ENCODE measurements at regions not wholly inside any gene's neighbourhood (a gene's known extent, or its start where the extent isn't known, plus 50 kb on each side); places are given as distances from the start of the nearest gene placed in this dataset.

- no peak overlapping the region for H3K27ac Mint-ChIP-seq
- TF ChIP-seq CTCF (IDR thresholded peaks at IDR 0.05), result no peak
- H3K36me3 Mint-ChIP-seq (ENCODE audit: low read depth), result no peaks in the 10 kb centered on the region
- H3K4me1 Mint-ChIP-seq (ENCODE audit: low read depth), result no peaks in the 10 kb centered on the region
- H3K9me3 Mint-ChIP-seq, result peaks cover 30% of the 10 kb centered on the region
- 0 out of 2 replicates have a peak, but pooled peaks cover 3% of the 10 kb centered on the region for H3K27me3 Mint-ChIP-seq (ENCODE audit: insufficient read depth)
- no peak overlapping the region for H3K4me3 Mint-ChIP-seq
- DNase-seq, result no peak
Measured at GRCh38 chr6:20024978-20025377, 187.3 kb downstream of the MBOAT1 start.

GRCh38 chr6:20025681-20026080, 186.6 kb downstream of the MBOAT1 start:
- no peak for DNase-seq
- Mint-ChIP-seq H3K36me3 (ENCODE audit: low read depth) (no peaks in the 10 kb centered on the region), H3K27me3 (ENCODE audit: insufficient read depth) (0 out of 2 replicates have a peak, but pooled peaks cover 3% of the 10 kb centered on the region), H3K4me3 (no peak overlapping the region), H3K9me3 (peaks cover 34% of the 10 kb centered on the region), H3K4me1 (ENCODE audit: low read depth) (no peaks in the 10 kb centered on the region), H3K27ac (no peak overlapping the region)
- TF ChIP-seq CTCF (IDR thresholded peaks at IDR 0.05), result no peak

- H3K4me1 Mint-ChIP-seq (ENCODE audit: low read depth), result no peaks in the 10 kb centered on the region
- TF ChIP-seq CTCF (IDR thresholded peaks at IDR 0.05), result no peak
- H3K36me3 Mint-ChIP-seq (ENCODE audit: low read depth), result no peaks in the 10 kb centered on the region
- H3K4me3 Mint-ChIP-seq, result no peak overlapping the region
- H3K27ac Mint-ChIP-seq, result no peak overlapping the region
- H3K9me3 Mint-ChIP-seq, result peaks cover 45% of the 10 kb centered on the region
- H3K27me3 Mint-ChIP-seq (ENCODE audit: insufficient read depth), result no peaks in the 10 kb centered on the region
- no peak for DNase-seq
Measured at GRCh38 chr6:20028143-20028542, 184.1 kb downstream of the MBOAT1 start.

GRCh38 chr6:20028562-20028961, 183.7 kb downstream of the MBOAT1 start:
- Mint-ChIP-seq H3K27ac (no peak overlapping the region), H3K4me1 (ENCODE audit: low read depth) (no peaks in the 10 kb centered on the region), H3K36me3 (ENCODE audit: low read depth) (no peaks in the 10 kb centered on the region), H3K9me3 (peaks cover 43% of the 10 kb centered on the region), H3K27me3 (ENCODE audit: insufficient read depth) (no peaks in the 10 kb centered on the region), H3K4me3 (no peak overlapping the region)
- TF ChIP-seq CTCF (IDR thresholded peaks at IDR 0.05), result no peak
- no peak for DNase-seq

GRCh38 chr6:20029979-20030378, 182.3 kb downstream of the MBOAT1 start:
- Mint-ChIP-seq H3K4me3 (no peak overlapping the region), H3K9me3 (peaks cover 30% of the 10 kb centered on the region), H3K27ac (no peak overlapping the region), H3K27me3 (ENCODE audit: insufficient read depth) (peaks cover 2% of the 10 kb centered on the region; the same call in 1 of the 2 replicates), H3K36me3 (ENCODE audit: low read depth) (no peaks in the 10 kb centered on the region), H3K4me1 (ENCODE audit: low read depth) (no peaks in the 10 kb centered on the region)
- TF ChIP-seq CTCF (IDR thresholded peaks at IDR 0.05), result no peak
- no peak for DNase-seq

GRCh38 chr6:20031342-20031741, 180.9 kb downstream of the MBOAT1 start:
- Mint-ChIP-seq H3K27me3 (ENCODE audit: insufficient read depth) (peaks cover 4% of the 10 kb centered on the region; the same call in 1 of the 2 replicates), H3K27ac (no peak overlapping the region), H3K9me3 (peaks cover 24% of the 10 kb centered on the region), H3K4me1 (ENCODE audit: low read depth) (no peaks in the 10 kb centered on the region), H3K36me3 (ENCODE audit: low read depth) (no peaks in the 10 kb centered on the region), H3K4me3 (no peak overlapping the region)
- DNase-seq, result no peak
- TF ChIP-seq CTCF (IDR thresholded peaks at IDR 0.05), result no peak

Measured in HFFc6 (cell line).